Parathyroid adenoma (tissue), 2 donors: ENCODE measurements at regions not wholly inside any gene's neighbourhood (a gene's known extent, or its start where the extent isn't known, plus 50 kb on each side); places are given as distances from the start of the nearest gene placed in this dataset.

Experiments
- H2AFZ ChIP-seq: fragments of 300-600 bp; sonication (generic); one replicate; pipeline ENCODE4 v1.7.0; 2017; ENCODE audit warnings: antibody characterized with exemption, mild to moderate bottlenecking
- H3K27ac ChIP-seq: fragments of 300-600 bp; sonication (generic); one replicate; pipeline ENCODE4 v1.7.0; 2017
- H3K27me3 ChIP-seq: fragments of 300-600 bp; sonication (generic); one replicate; pipeline ENCODE4 v1.7.0; 2017; ENCODE audit warnings: low read length; ENCODE audit not compliant: control insufficient read depth, insufficient read depth
- H3K36me3 ChIP-seq: fragments of 300-600 bp; sonication (generic); one replicate; pipeline ENCODE4 v1.7.0; 2017; ENCODE audit warnings: low read length; ENCODE audit not compliant: control insufficient read depth, insufficient read depth
- H3K4me1 ChIP-seq: fragments of 300-600 bp; sonication (generic); one replicate; pipeline ENCODE4 v1.7.0; 2017; ENCODE audit warnings: control low read depth
- H3K4me2 ChIP-seq: fragments of 300-600 bp; sonication (generic); one replicate; pipeline ENCODE4 v1.7.0; 2017; ENCODE audit warnings: low read length
- H3K4me3 ChIP-seq: fragments of 300-600 bp; sonication (generic); one replicate; pipeline ENCODE4 v1.7.0; 2017; ENCODE audit warnings: low read depth, low read length
- H3K79me2 ChIP-seq: fragments of 300-600 bp; sonication (generic); one replicate; pipeline ENCODE4 v1.7.0; 2017; ENCODE audit warnings: control low read depth
- H3K9ac ChIP-seq: fragments of 300-600 bp; sonication (generic); one replicate; pipeline ENCODE4 v1.7.0; 2017; ENCODE audit warnings: mild to moderate bottlenecking
- H3K9me3 ChIP-seq: fragments of 300-600 bp; sonication (generic); one replicate; pipeline ENCODE4 v1.7.0; 2017; ENCODE audit warnings: low read length; ENCODE audit not compliant: control insufficient read depth
- TF ChIP-seq, protein P1 (sequence below): fragments of 300-600 bp; sonication (generic); IDR thresholded peaks from one replicate; pipeline ENCODE4 v1.7.0; 2017; ENCODE audit warnings: antibody characterized with exemption, mild to moderate bottlenecking
- donor health status: primary hyperparathyroidism.

DNA sequence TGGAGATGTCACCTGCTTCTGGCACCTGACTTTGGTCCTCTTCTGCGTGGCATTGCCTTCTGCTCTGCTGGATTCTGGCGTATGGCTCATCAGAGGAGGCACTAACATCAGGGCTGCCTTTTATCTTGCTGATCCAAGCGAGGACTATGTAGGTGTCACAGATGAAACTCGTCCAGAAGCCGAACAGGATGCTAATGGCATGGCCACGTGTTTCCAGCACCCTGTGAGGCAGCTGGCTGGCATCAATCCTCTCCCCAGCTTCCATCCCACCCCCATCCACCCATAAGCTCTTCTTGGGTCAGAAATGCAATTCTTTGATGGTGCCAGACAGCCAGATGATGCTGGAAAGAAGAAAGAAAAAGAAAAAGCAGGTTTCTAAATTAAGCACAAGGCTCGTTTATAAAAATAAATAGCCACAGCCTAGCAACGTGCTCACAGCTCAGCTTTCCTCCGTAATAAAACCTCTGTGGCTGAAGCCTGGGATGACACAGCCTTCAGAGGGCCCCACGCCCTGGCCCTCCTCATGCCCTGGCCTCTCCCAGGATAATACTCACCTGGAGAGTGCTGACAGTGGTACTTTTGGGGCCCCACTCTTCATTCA, 212.9 kb upstream of the SERP2 start:
- H3K4me1 ChIP-seq = no peaks in the 10 kb centered on the region
- H3K27ac ChIP-seq = no peak overlapping the region

DNA sequence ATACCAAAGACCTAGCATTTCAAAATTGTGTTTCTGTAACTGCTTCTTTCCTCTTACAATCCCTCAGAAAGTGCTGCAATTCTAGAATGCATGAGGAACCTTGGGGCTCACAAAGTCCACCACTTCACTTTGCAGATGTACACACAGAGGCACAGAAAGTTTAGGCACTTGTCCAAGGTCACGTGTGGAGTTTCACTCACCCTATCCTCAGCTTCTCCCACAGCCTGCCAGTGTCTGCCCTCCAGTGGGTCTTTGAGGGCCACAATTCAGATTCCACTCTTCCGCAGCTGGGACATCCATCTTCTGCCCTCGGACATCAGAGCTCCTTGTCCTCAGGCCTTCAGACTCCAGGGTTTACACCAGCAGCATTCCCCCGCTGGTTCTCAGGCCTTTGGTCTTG, 210.5 kb upstream of the SERP2 start:
- H3K27me3 ChIP-seq = no peaks in the 10 kb centered on the region
- no peaks in the 10 kb centered on the region for H3K36me3 ChIP-seq
- no peaks in the 10 kb centered on the region for H3K4me1 ChIP-seq
- H3K27ac ChIP-seq = no peak overlapping the region
- H3K79me2 ChIP-seq = no peaks in the 10 kb centered on the region
- H3K4me2 ChIP-seq = no peak overlapping the region
- H3K9me3 ChIP-seq = no peaks in the 10 kb centered on the region
- TF ChIP-seq, protein P1, sequence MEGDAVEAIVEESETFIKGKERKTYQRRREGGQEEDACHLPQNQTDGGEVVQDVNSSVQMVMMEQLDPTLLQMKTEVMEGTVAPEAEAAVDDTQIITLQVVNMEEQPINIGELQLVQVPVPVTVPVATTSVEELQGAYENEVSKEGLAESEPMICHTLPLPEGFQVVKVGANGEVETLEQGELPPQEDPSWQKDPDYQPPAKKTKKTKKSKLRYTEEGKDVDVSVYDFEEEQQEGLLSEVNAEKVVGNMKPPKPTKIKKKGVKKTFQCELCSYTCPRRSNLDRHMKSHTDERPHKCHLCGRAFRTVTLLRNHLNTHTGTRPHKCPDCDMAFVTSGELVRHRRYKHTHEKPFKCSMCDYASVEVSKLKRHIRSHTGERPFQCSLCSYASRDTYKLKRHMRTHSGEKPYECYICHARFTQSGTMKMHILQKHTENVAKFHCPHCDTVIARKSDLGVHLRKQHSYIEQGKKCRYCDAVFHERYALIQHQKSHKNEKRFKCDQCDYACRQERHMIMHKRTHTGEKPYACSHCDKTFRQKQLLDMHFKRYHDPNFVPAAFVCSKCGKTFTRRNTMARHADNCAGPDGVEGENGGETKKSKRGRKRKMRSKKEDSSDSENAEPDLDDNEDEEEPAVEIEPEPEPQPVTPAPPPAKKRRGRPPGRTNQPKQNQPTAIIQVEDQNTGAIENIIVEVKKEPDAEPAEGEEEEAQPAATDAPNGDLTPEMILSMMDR = no peak
- no peak overlapping the region for H2AFZ ChIP-seq
- H3K4me3 ChIP-seq = no peak overlapping the region
- no peak overlapping the region for H3K9ac ChIP-seq

More for the DNA sequence above, 212.9 kb upstream of the SERP2 start:
- Histone ChIP-seq H3K4me2 (no peak overlapping the region), H3K36me3 (no peaks in the 10 kb centered on the region), H2AFZ (no peak overlapping the region), H3K79me2 (no peaks in the 10 kb centered on the region), H3K27me3 (no peaks in the 10 kb centered on the region), H3K9me3 (no peaks in the 10 kb centered on the region), H3K9ac (no peak overlapping the region), H3K4me3 (no peak overlapping the region)
- TF ChIP-seq, protein P1 = no peak

DNA sequence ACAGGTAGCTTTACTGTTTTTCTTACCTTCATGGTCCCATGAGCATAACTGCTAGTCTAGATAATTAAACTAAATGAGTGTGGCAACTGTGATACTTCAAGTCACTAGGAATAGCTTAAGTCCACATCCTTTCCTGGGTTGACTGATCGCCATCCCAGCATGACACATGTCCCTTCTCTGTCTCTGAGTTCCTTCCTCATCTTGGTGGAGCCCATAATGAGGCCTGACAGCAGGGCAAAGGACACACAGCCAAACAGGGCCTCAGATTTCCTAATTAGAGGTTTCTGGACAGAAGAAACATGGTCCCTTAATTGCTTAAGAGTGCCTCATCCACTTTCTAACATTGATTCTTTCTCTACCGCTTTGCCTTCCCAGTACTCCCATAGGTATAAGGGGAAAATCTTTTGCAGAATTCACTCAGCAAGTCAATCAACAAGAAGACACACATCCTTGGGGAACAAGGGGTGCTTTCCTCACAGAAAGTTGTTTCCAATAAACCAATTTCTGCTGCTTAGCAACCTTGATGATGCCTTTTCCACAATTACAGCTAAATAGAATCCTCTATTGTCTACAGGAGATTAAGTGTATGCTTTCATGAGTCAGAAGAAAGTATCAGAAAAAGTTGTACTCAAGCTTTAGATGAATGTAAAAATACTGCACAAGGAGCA, 208.3 kb upstream of the SERP2 start:
- Histone ChIP-seq H2AFZ (no peak overlapping the region), H3K9ac (no peak overlapping the region)

DNA sequence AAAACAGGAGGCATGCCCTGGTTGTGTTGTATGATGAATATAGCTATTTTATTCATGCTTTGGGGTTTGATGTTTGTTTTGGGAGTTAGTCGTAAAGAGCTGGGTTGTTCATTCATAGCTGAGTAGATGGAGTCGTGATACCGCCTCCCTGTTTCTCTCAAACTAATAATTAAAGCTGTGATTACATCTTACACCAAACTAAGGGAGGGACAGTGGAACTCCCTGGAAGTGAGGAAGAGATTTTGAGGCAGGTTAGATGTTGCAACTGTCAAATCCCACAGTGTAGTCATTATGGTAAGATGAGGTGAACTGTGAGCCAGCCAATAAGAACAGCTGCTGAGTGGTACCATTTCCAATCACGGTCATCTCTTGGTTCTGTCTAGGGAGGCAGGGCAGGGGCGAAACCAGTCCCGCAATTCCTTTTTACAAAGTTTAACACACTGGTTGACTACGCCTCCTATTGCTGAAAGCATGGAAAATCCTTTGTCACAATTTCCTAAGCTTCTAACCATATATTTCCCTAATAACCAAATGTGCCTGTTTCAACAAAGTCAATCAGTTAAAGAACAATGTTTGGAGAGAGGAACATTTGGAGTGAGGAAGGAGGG, 207.6 kb upstream of the SERP2 start:
- no peaks in the 10 kb centered on the region for H3K27me3 ChIP-seq
- H3K4me1 ChIP-seq = no peaks in the 10 kb centered on the region
- no peaks in the 10 kb centered on the region for H3K9me3 ChIP-seq
- H3K4me2 ChIP-seq = no peak overlapping the region
- no peak overlapping the region for H2AFZ ChIP-seq
- TF ChIP-seq, protein P1 = no peak
- no peaks in the 10 kb centered on the region for H3K36me3 ChIP-seq
- H3K27ac ChIP-seq = no peak overlapping the region
- no peak overlapping the region for H3K9ac ChIP-seq
- no peak overlapping the region for H3K4me3 ChIP-seq
- no peaks in the 10 kb centered on the region for H3K79me2 ChIP-seq

More for the DNA sequence above, 208.3 kb upstream of the SERP2 start:
- Histone ChIP-seq H3K79me2 (no peaks in the 10 kb centered on the region), H3K36me3 (no peaks in the 10 kb centered on the region), H3K4me2 (no peak overlapping the region), H3K27ac (no peak overlapping the region), H3K9me3 (no peaks in the 10 kb centered on the region), H3K4me3 (no peak overlapping the region), H3K27me3 (no peaks in the 10 kb centered on the region), H3K4me1 (no peaks in the 10 kb centered on the region)
- TF ChIP-seq, protein P1 = no peak
